GM21737 (cell line): ENCODE measurements at regions not wholly inside any gene's neighbourhood (a gene's known extent, or its start where the extent isn't known, plus 50 kb on each side); places are given as distances from the start of the nearest gene placed in this dataset.
"Not testable (repeated sequence)": the region's sequence is repeated elsewhere in the genome, so short reads cannot be mapped to it uniquely, and the experiment has no call there.

Source experiments
- ATAC-seq: cut with Tn5 transposase; IDR thresholded peaks from one replicate; pipeline ENCODE4 v1.9.1; 2021; ENCODE audit warnings: mild to moderate bottlenecking, moderate library complexity; ENCODE audit not compliant: unreplicated experiment

- not testable (repeated sequence) for ATAC-seq
Measured at GRCh38 chr11:67877316-67877715, 126.6 kb downstream of the UNC93B1 start.

GRCh38 chr11:67873223-67873622, 130.7 kb downstream of the UNC93B1 start:
- ATAC-seq = not testable (repeated sequence)

GRCh38 chr11:67871168-67871567, 132.7 kb downstream of the UNC93B1 start:
- not testable (repeated sequence) for ATAC-seq

- not testable (repeated sequence) for ATAC-seq
Measured at GRCh38 chr11:67862896-67863295, 141.0 kb downstream of the UNC93B1 start.

- not testable (repeated sequence) for ATAC-seq
Measured at GRCh38 chr11:67859513-67860161, 144.3 kb downstream of the UNC93B1 start.

GRCh38 chr11:67850747-67851146, 153.2 kb downstream of the UNC93B1 start:
- not testable (repeated sequence) for ATAC-seq

- not testable (repeated sequence) for ATAC-seq
Measured at GRCh38 chr11:67849766-67850165, 154.1 kb downstream of the UNC93B1 start.

- ATAC-seq = not testable (repeated sequence)
Measured at GRCh38 chr11:67847896-67848875, 155.7 kb downstream of the UNC93B1 start.

GRCh38 chr11:67846303-67846702, 157.6 kb downstream of the UNC93B1 start:
- not testable (repeated sequence) for ATAC-seq

- ATAC-seq = not testable (repeated sequence)
Measured at GRCh38 chr11:67845296-67845695, 158.6 kb downstream of the UNC93B1 start.

GRCh38 chr11:67840599-67840998, 163.3 kb downstream of the UNC93B1 start:
- not testable (repeated sequence) for ATAC-seq

GRCh38 chr11:67830152-67830551, 155.7 kb upstream of the ALDH3B2 start:
- not testable (repeated sequence) for ATAC-seq

- not testable (repeated sequence) for ATAC-seq
Measured at GRCh38 chr11:67826951-67827296, 152.5 kb upstream of the ALDH3B2 start.

GRCh38 chr11:67826028-67826950, 151.9 kb upstream of the ALDH3B2 start:
- not testable (repeated sequence) for ATAC-seq

- ATAC-seq = not testable (repeated sequence)
Measured at GRCh38 chr11:67824861-67825260, 150.4 kb upstream of the ALDH3B2 start.

GRCh38 chr11:67820081-67820480, 145.7 kb upstream of the ALDH3B2 start:
- ATAC-seq = no peak

GRCh38 chr11:67817558-67817957, 143.1 kb upstream of the ALDH3B2 start:
- not testable (repeated sequence) for ATAC-seq

- not testable (repeated sequence) for ATAC-seq
Measured at GRCh38 chr11:67809301-67809700, 134.9 kb upstream of the ALDH3B2 start.

GRCh38 chr11:67807896-67808295, 133.5 kb upstream of the ALDH3B2 start:
- not testable (repeated sequence) for ATAC-seq

GRCh38 chr11:67806728-67807235, 132.4 kb upstream of the ALDH3B2 start:
- ATAC-seq = not testable (repeated sequence)
